ENCODE measurements at regions not wholly inside any gene's neighbourhood (a gene's known extent, or its start where the extent isn't known, plus 50 kb on each side); places are given as distances from the start of the nearest gene placed in this dataset.

- Histone ChIP-seq H3K27ac (ENCODE audit: insufficient read depth, low read length, poor library complexity, severe bottlenecking) (no peak overlapping the region), H3K36me3 (ENCODE audit: control insufficient read depth, insufficient read depth, low read length) (no peaks in the 10 kb centered on the region), H3K4me3 (ENCODE audit: low read depth, low read length) (no peak overlapping the region), H3K27me3 (ENCODE audit: control insufficient read depth, insufficient read depth, low read length) (no peaks in the 10 kb centered on the region), H3K9me3 (ENCODE audit: control insufficient read depth in 2 of 2, low read length in 2 of 2) (peaks cover 2 to 6% of the 10 kb centered on the region in 2 experiments), H3K4me1 (ENCODE audit: control insufficient read depth, insufficient read depth, low read length, poor library complexity, severe bottlenecking) (no peaks in the 10 kb centered on the region)
- Mint-ChIP-seq H3K4me3 (no peak overlapping the region), H3K27me3 (no peaks in the 10 kb centered on the region), H3K9me3 (peaks cover 0 to 21% (median 7%) of the 10 kb centered on the region in 7 donors), H3K4me1 (no peaks in the 10 kb centered on the region), H3K27ac (no peak overlapping the region), H3K36me3 (no peaks in the 10 kb centered on the region)
- DNase-seq (no peak), ATAC-seq (ENCODE audit: low read depth in 2 of 2) (no peak)
These were observed 79.9 kb downstream of the TAF11L14 start for GRCh38 chr5:17714186-17714585.

GRCh38 chr5:17719592-17719991 lies 85.3 kb downstream of the TAF11L14 start:
- H3K4me3 Mint-ChIP-seq, result no peak overlapping the region
- H3K36me3 ChIP-seq (ENCODE audit: control insufficient read depth, insufficient read depth, low read length), result no peaks in the 10 kb centered on the region

GRCh38 chr5:17720071-17720470 lies 85.8 kb downstream of the TAF11L14 start:
- Mint-ChIP-seq H3K4me3 (no peak overlapping the region), H3K9me3 (peaks cover 0 to 24% (median 5%) of the 10 kb centered on the region in 7 donors), H3K36me3 (no peaks in the 10 kb centered on the region), H3K27ac (no peak overlapping the region), H3K27me3 (no peaks in the 10 kb centered on the region), H3K4me1 (no peaks in the 10 kb centered on the region)
- Histone ChIP-seq H3K9me3 (ENCODE audit: control insufficient read depth in 2 of 2, low read length in 2 of 2) (peaks cover 0 to 2% of the 10 kb centered on the region in 2 experiments), H3K27ac (ENCODE audit: insufficient read depth, low read length, poor library complexity, severe bottlenecking) (no peak overlapping the region), H3K27me3 (ENCODE audit: control insufficient read depth, insufficient read depth, low read length) (no peaks in the 10 kb centered on the region), H3K4me1 (ENCODE audit: control insufficient read depth, insufficient read depth, low read length, poor library complexity, severe bottlenecking) (no peaks in the 10 kb centered on the region), H3K4me3 (ENCODE audit: low read depth, low read length) (no peak overlapping the region), H3K36me3 (ENCODE audit: control insufficient read depth, insufficient read depth, low read length) (no peaks in the 10 kb centered on the region)
- DNase-seq, result no peak
- ATAC-seq (ENCODE audit: low read depth in 2 of 2), result no peak

More at GRCh38 chr5:17719592-17719991, 85.3 kb downstream of the TAF11L14 start:
- ATAC-seq (ENCODE audit: low read depth in 2 of 2) (no peak), DNase-seq (no peak)
- H3K27me3 Mint-ChIP-seq, result no peaks in the 10 kb centered on the region
- Histone ChIP-seq H3K4me1 (ENCODE audit: control insufficient read depth, insufficient read depth, low read length, poor library complexity, severe bottlenecking) (no peaks in the 10 kb centered on the region), H3K9me3 (ENCODE audit: control insufficient read depth in 2 of 2, low read length in 2 of 2) (peaks cover 0 to 2% of the 10 kb centered on the region in 2 experiments), H3K27ac (ENCODE audit: insufficient read depth, low read length, poor library complexity, severe bottlenecking) (no peak overlapping the region), H3K4me3 (ENCODE audit: low read depth, low read length) (no peak overlapping the region), H3K27me3 (ENCODE audit: control insufficient read depth, insufficient read depth, low read length) (no peaks in the 10 kb centered on the region)
- H3K27ac Mint-ChIP-seq, result no peak overlapping the region
- H3K4me1 Mint-ChIP-seq, result no peaks in the 10 kb centered on the region
- H3K9me3 Mint-ChIP-seq, result peaks cover 0 to 20% (median 5%) of the 10 kb centered on the region in 7 donors
- no peaks in the 10 kb centered on the region for H3K36me3 Mint-ChIP-seq

- no peak overlapping the region for H3K27ac ChIP-seq (ENCODE audit: insufficient read depth, low read length, poor library complexity, severe bottlenecking)
- Mint-ChIP-seq H3K4me1 (no peaks in the 10 kb centered on the region), H3K4me3 (no peak overlapping the region), H3K27ac (no peak overlapping the region), H3K36me3 (no peaks in the 10 kb centered on the region), H3K9me3 (peaks cover 3 to 23% (median 5%) of the 10 kb centered on the region in 7 donors), H3K27me3 (no peaks in the 10 kb centered on the region)
- no peaks in the 10 kb centered on the region for H3K27me3 ChIP-seq (ENCODE audit: control insufficient read depth, insufficient read depth, low read length)
- H3K36me3 ChIP-seq (ENCODE audit: control insufficient read depth, insufficient read depth, low read length), result no peaks in the 10 kb centered on the region
- H3K4me3 ChIP-seq (ENCODE audit: low read depth, low read length), result no peak overlapping the region
- no peaks in the 10 kb centered on the region for H3K4me1 ChIP-seq (ENCODE audit: control insufficient read depth, insufficient read depth, low read length, poor library complexity, severe bottlenecking)
- DNase-seq, result no peak
- no peak for ATAC-seq (ENCODE audit: low read depth in 2 of 2)
- peaks cover 0 to 4% of the 10 kb centered on the region in 2 experiments for H3K9me3 ChIP-seq (ENCODE audit: control insufficient read depth in 2 of 2, low read length in 2 of 2)
These were observed 89.6 kb downstream of the TAF11L14 start for GRCh38 chr5:17723876-17724275.

- H3K27ac Mint-ChIP-seq, result no peak overlapping the region
- H3K36me3 ChIP-seq (ENCODE audit: control insufficient read depth, insufficient read depth, low read length), result no peaks in the 10 kb centered on the region
These were observed 92.8 kb downstream of the TAF11L14 start for GRCh38 chr5:17727098-17727497.

GRCh38 chr5:17730421-17730820 lies 96.2 kb downstream of the TAF11L14 start:
- Mint-ChIP-seq H3K4me1 (no peaks in the 10 kb centered on the region), H3K36me3 (no peaks in the 10 kb centered on the region), H3K9me3 (peaks cover 0 to 14% (median 4%) of the 10 kb centered on the region in 7 donors), H3K27ac (no peak overlapping the region), H3K27me3 (no peaks in the 10 kb centered on the region), H3K4me3 (no peak overlapping the region)
- Histone ChIP-seq H3K9me3 (ENCODE audit: control insufficient read depth in 2 of 2, low read length in 2 of 2) (peaks cover 0 to 2% of the 10 kb centered on the region in 2 experiments), H3K4me3 (ENCODE audit: low read depth, low read length) (no peak overlapping the region), H3K36me3 (ENCODE audit: control insufficient read depth, insufficient read depth, low read length) (no peaks in the 10 kb centered on the region), H3K4me1 (ENCODE audit: control insufficient read depth, insufficient read depth, low read length, poor library complexity, severe bottlenecking) (no peaks in the 10 kb centered on the region), H3K27me3 (ENCODE audit: control insufficient read depth, insufficient read depth, low read length) (no peaks in the 10 kb centered on the region), H3K27ac (ENCODE audit: insufficient read depth, low read length, poor library complexity, severe bottlenecking) (no peak overlapping the region)
- ATAC-seq (ENCODE audit: low read depth in 2 of 2) (no peak), DNase-seq (no peak)

More at GRCh38 chr5:17727098-17727497, 92.8 kb downstream of the TAF11L14 start:
- no peak overlapping the region for H3K4me3 Mint-ChIP-seq
- H3K4me3 ChIP-seq (ENCODE audit: low read depth, low read length), result no peak overlapping the region
- H3K27ac ChIP-seq (ENCODE audit: insufficient read depth, low read length, poor library complexity, severe bottlenecking), result no peak overlapping the region
- no peaks in the 10 kb centered on the region for H3K27me3 Mint-ChIP-seq
- ATAC-seq (ENCODE audit: low read depth in 2 of 2) (no peak), DNase-seq (no peak)
- no peaks in the 10 kb centered on the region for H3K4me1 ChIP-seq (ENCODE audit: control insufficient read depth, insufficient read depth, low read length, poor library complexity, severe bottlenecking)
- peaks cover 0 to 4% of the 10 kb centered on the region in 2 experiments for H3K9me3 ChIP-seq (ENCODE audit: control insufficient read depth in 2 of 2, low read length in 2 of 2)
- H3K4me1 Mint-ChIP-seq, result no peaks in the 10 kb centered on the region
- no peaks in the 10 kb centered on the region for H3K36me3 Mint-ChIP-seq
- H3K9me3 Mint-ChIP-seq, result peaks cover 0 to 16% (median 5%) of the 10 kb centered on the region in 7 donors
- no peaks in the 10 kb centered on the region for H3K27me3 ChIP-seq (ENCODE audit: control insufficient read depth, insufficient read depth, low read length)

- no peak overlapping the region for H3K27ac ChIP-seq (ENCODE audit: insufficient read depth, low read length, poor library complexity, severe bottlenecking)
- no peaks in the 10 kb centered on the region for H3K36me3 ChIP-seq (ENCODE audit: control insufficient read depth, insufficient read depth, low read length)
- Mint-ChIP-seq H3K27me3 (no peaks in the 10 kb centered on the region), H3K9me3 (peaks cover 4 to 15% (median 7%) of the 10 kb centered on the region in 7 donors), H3K4me3 (no peak overlapping the region), H3K36me3 (no peaks in the 10 kb centered on the region), H3K4me1 (no peaks in the 10 kb centered on the region), H3K27ac (no peak overlapping the region)
- ATAC-seq (ENCODE audit: low read depth in 2 of 2) (no peak), DNase-seq (no peak)
- H3K4me3 ChIP-seq (ENCODE audit: low read depth, low read length), result no peak overlapping the region
- no peaks in the 10 kb centered on the region for H3K9me3 ChIP-seq (ENCODE audit: control insufficient read depth in 2 of 2, low read length in 2 of 2)
- no peaks in the 10 kb centered on the region for H3K4me1 ChIP-seq (ENCODE audit: control insufficient read depth, insufficient read depth, low read length, poor library complexity, severe bottlenecking)
- H3K27me3 ChIP-seq (ENCODE audit: control insufficient read depth, insufficient read depth, low read length), result no peaks in the 10 kb centered on the region
These were observed 98.2 kb downstream of the TAF11L14 start for GRCh38 chr5:17732351-17732923.

GRCh38 chr5:17734011-17734410 lies 99.8 kb downstream of the TAF11L14 start:
- Mint-ChIP-seq H3K4me3 (no peak overlapping the region), H3K27ac (peak overlapping the region in 1 of 3 donors; percentile 35), H3K4me1 (no peaks in the 10 kb centered on the region), H3K27me3 (no peaks in the 10 kb centered on the region), H3K9me3 (peaks cover 2 to 15% (median 8%) of the 10 kb centered on the region in 7 donors), H3K36me3 (no peaks in the 10 kb centered on the region)
- Histone ChIP-seq H3K36me3 (ENCODE audit: control insufficient read depth, insufficient read depth, low read length) (no peaks in the 10 kb centered on the region), H3K27ac (ENCODE audit: insufficient read depth, low read length, poor library complexity, severe bottlenecking) (no peak overlapping the region), H3K4me1 (ENCODE audit: control insufficient read depth, insufficient read depth, low read length, poor library complexity, severe bottlenecking) (no peaks in the 10 kb centered on the region), H3K27me3 (ENCODE audit: control insufficient read depth, insufficient read depth, low read length) (no peaks in the 10 kb centered on the region), H3K9me3 (ENCODE audit: control insufficient read depth in 2 of 2, low read length in 2 of 2) (no peaks in the 10 kb centered on the region), H3K4me3 (ENCODE audit: low read depth, low read length) (no peak overlapping the region)
- ATAC-seq (ENCODE audit: low read depth in 2 of 2) (no peak), DNase-seq (no peak)
